GM03348 (cell line): ENCODE measurements at regions not wholly inside any gene's neighbourhood (a gene's known extent, or its start where the extent isn't known, plus 50 kb on each side); places are given as distances from the start of the nearest gene placed in this dataset.

Experiments
- DNase-seq: peaks from one replicate; pipeline ENCODE4 v3.0.0; 2012; ENCODE audit warnings: low spot score

DNA sequence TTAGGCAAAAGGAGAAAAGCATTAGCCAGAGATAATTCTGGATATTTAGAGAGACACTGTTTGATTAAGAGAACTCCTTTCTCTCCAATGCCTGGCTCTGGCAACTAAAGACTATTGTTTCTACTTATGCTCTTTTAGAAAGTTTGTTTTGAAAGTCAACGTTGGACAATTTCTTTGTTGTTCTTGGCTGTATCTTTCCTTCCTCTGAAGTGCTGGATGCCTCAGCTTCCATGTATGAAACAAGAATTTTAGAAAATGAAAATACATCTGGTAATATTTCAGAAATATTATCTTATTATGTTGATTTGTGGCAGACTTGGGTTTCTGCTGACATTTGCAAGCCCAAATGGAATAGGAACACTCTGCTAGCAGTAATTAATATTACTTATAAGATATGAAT lies 382.6 kb downstream of the SNAPC1 start:
- DNase-seq, result no peak

DNA sequence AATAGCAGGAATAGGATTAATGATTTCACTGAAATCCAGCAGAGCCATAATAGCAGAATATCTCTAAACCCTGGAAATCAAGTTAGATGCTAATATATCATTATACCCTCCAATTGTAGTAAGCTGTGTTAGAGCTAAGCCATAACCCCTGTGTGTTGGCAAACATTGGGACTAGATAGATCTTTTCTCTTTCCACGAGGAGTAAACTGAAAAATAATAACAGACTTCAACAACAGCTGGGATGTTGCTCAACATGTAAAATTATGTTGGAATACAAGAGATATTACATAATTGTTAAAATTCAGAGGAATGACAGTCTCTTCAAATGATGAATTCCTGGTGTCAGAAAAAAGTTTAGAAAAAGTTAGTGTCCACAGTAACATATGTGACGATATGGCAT lies 383.8 kb downstream of the SNAPC1 start:
- no peak for DNase-seq

GRCh38 chr14:62156052-62156451 lies 393.8 kb downstream of the SNAPC1 start:
- DNase-seq, result no peak

- no peak for DNase-seq
These were observed 396.6 kb downstream of the SNAPC1 start for GRCh38 chr14:62158779-62159178.

DNA sequence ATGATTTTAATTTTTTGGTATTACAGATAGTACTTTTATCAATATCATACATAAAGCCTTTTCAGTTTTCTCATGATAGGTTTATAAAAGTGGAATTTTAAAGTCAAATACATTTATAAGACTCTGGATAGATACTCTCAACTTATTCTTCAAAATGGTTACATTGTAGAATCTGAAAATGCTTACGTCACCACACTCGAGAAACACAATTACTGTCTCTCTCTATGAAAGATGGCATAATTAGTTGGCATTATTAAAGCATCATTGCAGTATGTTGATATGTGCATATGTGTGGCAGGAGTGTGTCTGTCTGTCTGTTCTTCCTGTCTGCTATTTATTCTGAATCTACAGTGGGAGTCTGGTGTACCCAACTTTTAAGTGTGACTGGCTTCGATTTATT lies 397.1 kb downstream of the SNAPC1 start:
- DNase-seq, result no peak

- peak; percentile 66 for DNase-seq
These were observed 400.9 kb downstream of the SNAPC1 start for GRCh38 chr14:62162998-62163589.

DNA sequence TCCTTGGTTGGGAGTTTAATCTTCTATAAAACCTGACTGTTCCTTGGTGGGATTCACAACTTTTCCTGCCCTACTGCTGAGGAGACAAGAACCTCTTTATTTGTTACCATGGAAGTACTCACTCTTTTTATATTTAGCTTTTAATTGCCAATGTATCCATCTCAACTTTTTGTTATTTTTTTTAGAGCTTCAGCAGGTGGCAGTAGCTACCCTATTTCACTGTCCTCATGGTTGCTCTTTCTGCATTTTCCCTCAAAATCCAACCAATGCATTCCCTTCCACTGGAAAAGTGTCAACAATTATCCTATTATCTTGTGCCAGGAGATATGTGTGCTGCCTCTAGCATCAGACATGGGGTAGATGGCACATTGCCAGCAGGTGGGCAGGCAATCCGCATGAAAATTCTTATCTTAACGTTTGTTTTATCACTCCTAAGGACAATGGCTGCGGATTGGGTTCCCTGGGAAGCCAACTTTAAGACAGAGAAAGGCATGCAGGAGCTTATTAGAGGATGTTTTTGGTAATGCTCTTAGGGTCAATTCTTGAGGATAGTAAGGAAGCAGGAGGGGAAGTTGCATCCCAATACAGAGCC lies 406.4 kb downstream of the SNAPC1 start:
- DNase-seq, result no peak

DNA sequence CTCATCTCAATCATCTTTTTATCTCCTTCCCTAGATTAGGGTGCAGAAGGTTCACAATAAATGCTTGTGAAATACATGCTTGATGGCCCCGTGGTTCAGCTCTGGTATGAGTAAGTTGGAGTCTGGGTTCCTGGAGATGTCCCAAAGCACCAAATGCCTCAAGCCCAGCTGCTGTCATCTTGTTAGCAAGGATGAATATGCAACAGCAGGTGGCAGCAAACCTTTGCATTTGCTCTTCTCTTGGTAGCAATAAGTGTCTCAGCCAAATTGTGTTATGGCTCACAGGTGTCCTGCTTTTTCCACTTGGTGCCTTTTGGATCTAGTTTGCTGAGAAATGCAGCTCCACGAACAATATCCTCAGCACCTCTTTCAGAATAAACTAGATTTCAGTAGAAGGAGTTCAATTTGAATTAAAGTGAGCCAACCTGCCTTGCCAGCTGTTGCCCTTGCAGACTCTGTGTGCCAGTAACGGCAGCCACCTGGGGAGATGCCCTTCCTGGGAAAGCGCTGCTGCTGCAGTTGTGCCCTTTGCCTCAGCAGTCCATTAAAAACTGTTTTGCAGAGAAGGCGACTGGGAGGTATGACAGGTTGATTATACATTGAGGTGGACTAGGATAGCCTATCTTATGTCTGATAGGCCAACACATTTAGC lies 417.3 kb downstream of the SNAPC1 start:
- DNase-seq, result peak; percentile 75

DNA sequence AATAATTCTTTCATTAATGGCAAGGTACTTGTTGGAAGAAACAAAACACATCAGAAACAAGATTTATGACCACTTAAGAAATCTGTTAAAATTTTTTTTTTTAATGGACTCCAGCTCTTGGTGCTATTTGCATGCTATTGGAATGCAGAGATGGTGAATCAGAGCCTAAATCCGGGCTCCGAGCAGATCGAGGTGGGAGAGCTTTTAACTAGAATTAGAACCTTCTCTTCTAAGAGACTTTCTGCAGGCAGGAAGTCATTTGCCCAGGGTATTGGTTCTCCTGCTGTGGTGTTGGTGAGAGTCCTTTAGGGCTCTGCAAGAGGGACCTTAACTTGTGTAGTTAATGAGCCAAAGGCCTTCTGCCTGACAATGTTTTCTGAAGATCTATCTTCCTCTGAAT lies 419.4 kb downstream of the SNAPC1 start:
- DNase-seq, result no peak

DNA sequence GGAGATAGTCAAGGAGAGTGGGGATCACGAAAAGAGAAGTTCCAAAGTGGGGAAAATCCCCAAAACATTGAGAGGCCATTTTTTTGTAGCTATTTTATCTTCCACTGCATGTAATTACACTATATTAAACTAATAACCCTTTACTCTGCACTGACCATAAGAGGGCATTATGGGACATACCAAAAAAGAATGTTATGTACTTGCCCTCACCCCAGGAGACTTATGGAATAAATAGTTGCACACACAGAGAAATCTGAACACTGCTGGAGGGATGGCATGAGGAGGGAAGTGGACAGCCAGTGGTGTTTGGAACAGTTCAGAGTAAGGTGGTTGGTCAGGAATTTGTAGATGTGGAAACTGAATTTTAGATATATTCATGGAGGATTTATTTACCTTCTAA lies 422.9 kb downstream of the SNAPC1 start:
- DNase-seq, result no peak

GRCh38 chr14:62187265-62187664 lies 425.0 kb downstream of the SNAPC1 start:
- no peak for DNase-seq

DNA sequence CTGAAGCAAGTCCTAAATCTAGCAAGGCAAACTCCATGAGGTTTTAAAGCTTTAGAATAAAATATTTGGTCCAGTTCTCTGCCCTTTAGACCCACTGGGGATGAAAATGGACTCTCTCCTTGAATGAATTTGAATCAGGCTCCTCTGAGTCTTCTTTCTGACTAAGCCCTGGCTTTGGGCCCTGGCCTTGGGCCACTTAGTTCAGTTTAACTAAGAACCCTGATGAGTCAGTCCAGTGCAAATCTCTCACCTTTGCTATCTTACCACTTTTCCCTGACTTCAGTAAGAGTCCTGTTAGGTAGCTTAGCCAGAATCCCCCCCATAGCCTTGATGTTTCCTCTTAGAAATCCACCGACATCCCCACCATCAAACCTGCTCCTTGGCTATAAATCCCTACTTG lies 427.5 kb downstream of the SNAPC1 start:
- DNase-seq, result no peak

DNA sequence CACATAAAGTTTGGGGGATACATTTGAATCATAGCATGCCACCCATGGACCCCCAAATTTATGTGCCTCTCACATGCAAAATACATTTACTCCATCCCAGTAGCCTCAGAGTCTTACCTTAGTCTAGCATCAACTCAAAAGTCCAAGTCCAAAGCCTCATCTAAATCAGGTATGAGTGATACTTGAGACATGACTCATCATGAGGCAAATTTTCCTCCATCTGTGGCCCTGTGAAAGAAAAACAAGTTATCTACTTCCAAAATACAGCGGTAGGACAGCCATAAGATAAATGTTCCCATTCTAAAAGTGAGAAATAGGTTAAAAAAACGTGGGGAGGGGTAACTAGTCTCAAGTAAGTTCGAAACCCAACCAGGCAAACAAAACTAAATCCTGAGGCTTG lies 444.2 kb downstream of the SNAPC1 start:
- no peak for DNase-seq

- peak; percentile 36 for DNase-seq
These were observed 447.2 kb downstream of the SNAPC1 start for GRCh38 chr14:62209287-62209899.

DNA sequence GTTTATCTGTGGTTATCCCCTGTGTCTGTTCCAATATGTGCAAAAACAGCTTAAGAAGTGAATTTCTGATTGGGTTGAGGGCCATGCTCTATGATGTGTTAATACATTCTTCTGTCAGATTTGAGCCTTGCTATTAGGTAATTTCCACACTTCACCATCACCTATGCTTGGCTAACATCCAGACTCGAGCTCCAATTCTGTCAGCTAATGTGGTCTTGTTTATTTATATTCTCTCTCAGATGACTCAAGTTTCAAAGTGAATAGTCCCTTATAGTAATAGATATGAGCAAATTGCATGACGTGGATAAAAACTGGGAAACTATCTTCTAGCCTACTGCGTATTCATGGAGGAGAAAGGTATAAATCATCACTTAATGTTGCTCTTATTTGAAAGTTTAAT lies 451.3 kb downstream of the SNAPC1 start:
- no peak for DNase-seq

- no peak for DNase-seq
These were observed 453.9 kb downstream of the SNAPC1 start for GRCh38 chr14:62216121-62216520.

DNA sequence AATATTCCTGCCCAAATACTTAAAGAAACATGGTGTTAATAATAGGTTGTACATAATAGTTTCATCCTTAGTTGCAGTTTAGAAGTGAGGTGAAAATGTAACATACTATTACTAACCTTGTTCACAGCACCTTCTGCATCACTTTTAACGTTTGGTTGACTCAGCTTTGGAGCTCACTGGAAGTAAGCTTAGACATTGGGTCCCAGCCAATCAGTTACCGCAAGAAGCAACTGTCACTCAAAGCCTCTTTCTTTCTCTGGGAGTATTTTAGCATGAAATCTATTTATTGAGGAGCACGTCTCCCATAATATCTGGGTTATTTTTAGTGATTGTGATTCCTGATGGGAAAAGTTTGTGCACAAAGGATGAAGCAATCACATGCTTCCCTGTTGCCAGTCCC lies 472.6 kb downstream of the SNAPC1 start:
- DNase-seq, result no peak

DNA sequence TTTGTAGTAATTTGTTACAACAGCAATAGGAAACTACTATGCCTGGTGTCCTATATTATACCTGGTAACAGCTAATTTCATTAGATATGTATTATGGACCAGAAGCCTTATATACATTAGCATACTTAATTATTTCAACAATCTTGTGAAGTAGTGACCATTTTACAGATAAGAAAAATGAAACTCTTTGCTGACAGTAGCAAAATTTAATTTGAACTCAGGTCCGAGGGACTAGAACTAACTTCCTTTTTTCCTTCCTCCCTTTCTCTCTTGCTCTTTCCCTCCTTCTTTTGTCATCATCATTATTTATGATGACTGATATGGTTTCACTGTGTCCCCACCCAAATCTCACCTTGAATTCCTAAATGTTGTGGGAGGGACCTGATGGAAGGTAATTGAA lies 482.0 kb downstream of the SNAPC1 start:
- DNase-seq, result no peak

DNA sequence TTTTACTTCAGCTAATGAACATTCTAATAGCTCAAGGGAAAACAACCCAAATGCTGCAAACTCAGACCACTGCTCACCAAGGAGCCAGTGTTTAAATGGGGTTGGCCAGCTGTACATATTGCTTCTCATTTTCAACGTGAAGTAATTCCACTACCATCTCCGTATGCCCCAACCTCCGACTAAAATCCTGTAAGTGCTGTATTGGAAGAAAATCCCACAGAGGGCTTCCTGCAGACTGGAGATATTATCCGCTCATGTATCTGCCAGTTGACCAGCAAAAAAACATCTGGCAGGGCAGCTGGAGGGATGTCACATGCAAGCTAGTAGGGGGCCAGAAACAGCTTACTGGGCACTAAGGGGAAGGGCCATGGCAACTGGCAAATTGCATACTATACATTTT lies 485.0 kb downstream of the SNAPC1 start:
- no peak for DNase-seq

DNA sequence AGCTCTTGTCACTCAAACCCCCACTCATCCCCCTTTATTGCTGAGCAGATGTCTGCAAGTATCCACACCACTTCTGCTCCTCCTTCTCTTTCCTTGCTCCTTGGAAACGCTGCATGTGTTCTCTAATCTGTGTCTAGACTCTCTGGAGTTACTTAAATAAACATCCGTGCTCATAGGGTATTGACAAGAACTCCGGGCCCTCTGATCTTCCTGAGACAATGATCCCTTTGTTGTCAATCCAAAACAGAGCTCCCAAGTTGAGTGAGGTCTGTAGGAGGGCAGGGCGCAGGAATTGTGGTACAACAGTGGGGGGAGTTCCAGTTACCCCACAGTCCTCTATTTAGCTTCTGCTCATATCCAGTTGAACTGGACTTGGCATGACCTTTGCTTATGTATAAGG lies 489.0 kb downstream of the SNAPC1 start:
- DNase-seq, result no peak

GRCh38 chr14:62253171-62253570 lies 491.0 kb downstream of the SNAPC1 start:
- DNase-seq, result no peak

DNA sequence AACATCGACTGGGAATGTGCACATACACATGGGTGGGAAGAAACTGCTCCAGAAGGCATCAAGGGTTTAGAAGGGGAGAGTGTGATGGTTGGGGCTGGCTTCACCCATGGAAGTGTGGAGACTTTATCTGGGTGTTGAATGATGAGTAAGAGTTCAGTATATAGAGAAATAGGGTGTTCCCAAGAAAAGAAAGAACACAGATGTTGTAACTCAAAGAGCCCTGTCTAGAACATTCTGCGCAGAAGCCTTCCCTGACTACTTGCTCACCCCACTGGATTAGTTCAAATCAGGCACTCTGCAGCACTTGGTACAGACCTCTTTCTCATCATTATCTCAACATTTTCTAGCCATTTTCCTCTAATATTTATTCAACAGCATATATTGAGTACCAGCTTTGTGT lies 491.7 kb downstream of the SNAPC1 start:
- no peak for DNase-seq

DNA sequence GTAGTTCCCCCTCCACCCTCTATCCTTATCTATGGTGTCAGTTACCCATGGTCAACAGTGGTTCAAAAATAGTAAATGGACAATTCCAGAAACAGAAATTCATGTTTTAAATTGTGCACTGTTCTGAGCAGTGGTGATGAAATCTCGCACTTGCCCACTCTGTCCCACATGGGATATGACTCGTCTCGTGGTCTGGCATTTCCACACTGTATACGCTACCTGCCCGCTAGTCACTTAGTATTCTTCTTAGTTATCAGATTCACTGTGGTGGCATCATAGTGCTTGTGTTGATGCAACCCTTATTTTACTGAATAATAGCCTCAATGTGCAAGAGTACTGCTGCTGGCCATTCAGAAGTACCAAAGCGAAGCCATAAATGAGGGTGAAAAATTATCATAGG lies 507.0 kb downstream of the SNAPC1 start:
- DNase-seq, result no peak

GRCh38 chr14:62270236-62270635 lies 508.0 kb downstream of the SNAPC1 start:
- DNase-seq, result no peak
